HCT116 (cell line): ENCODE measurements at regions not wholly inside any gene's neighbourhood (a gene's known extent, or its start where the extent isn't known, plus 50 kb on each side); places are given as distances from the start of the nearest gene placed in this dataset.

Experiments used
- ATAC-seq: fragments of 200-7000 bp; cut with Tn5 transposase; 2 replicates; pipeline ENCODE4 v1.9.1; 2020; ENCODE audit warnings: mild to moderate bottlenecking, moderate library complexity
- BruUV-seq: library from RNA; stranded (reverse); fragments of 400-500 nt; replicated peaks from 2 replicates; lab custom pipeline; 2021; lab: Mats Ljungman, UMichigan
- CTCF ChIA-PET: fragments of 300-600 bp; sonication (Branson Sonifier 250); formaldehyde crosslinking; loops from one replicate; lab custom pipeline; 2021; ENCODE audit warnings: antibody characterized with exemption; lab: Charles Lee
- POLR2A ChIA-PET: fragments of 300-600, 350-600 bp; sonication (Branson Sonifier 250); formaldehyde crosslinking; loops from one replicate; lab custom pipeline; 2021; ENCODE audit warnings: antibody characterized with exemption; lab: Charles Lee
- RAD21 ChIA-PET, 2 experiments: fragments of 300-600 bp; sonication (Branson Sonifier 250); formaldehyde crosslinking; loops; one replicate each; lab custom pipeline; 2023; ENCODE audit warnings: low total read pairs in 2 of 2; ENCODE audit not compliant: uncharacterized antibody in 2 of 2, unreplicated experiment in 2 of 2, low non-redundant PET in 1 of 2; lab: Charles Lee
- DNase-seq: peaks from one replicate; pipeline ENCODE4 v3.0.0-alpha.2; 2010; ENCODE audit warnings: low read depth, low spot score
- H2AFZ ChIP-seq: fragments of 200-600 bp; shearing (Covaris generic), sonication (generic); 2 replicates; pipeline ENCODE4 v1.6.1; 2017; ENCODE audit warnings: low read depth, mixed run types, mixed read lengths, antibody characterized with exemption, low read length; ENCODE audit not compliant: poor library complexity, severe bottlenecking
- H3K27ac ChIP-seq: 2 replicates; pipeline ENCODE4 v1.5.1; 2012; ENCODE audit warnings: low read depth, low read length
- H3K27me3 ChIP-seq: fragments of 200-600 bp; sonication (generic); 2 replicates; pipeline ENCODE4 v1.6.1; 2016; ENCODE audit warnings: mixed run types, low read length, mixed read lengths; ENCODE audit not compliant: insufficient read depth
- H3K36me3 ChIP-seq, 2 experiments: fragments of 200-500 bp in 1 of 2; fragments of 200-600 bp in 1 of 2; sonication (Bioruptor generic) in 1 of 2; sonication (generic) in 1 of 2; 2 replicates each; pipeline versions ENCODE4 v1.5.1 to v1.6.1; 2014 to 2016; ENCODE audit warnings: low read length in 2 of 2, inconsistent platforms in 1 of 2, mixed read lengths in 1 of 2, mixed run types in 1 of 2; ENCODE audit not compliant: insufficient read depth in 2 of 2, control insufficient read depth in 1 of 2
- H3K4me1 ChIP-seq, 2 experiments: fragments of 200-600 bp in 1 of 2; sonication (generic) in 1 of 2; 2 replicates each; pipeline versions ENCODE4 v1.5.1 to v1.6.1; 2012 to 2017; ENCODE audit warnings: low read length in 2 of 2, inconsistent platforms in 1 of 2, mild to moderate bottlenecking in 1 of 2, mixed read lengths in 1 of 2, mixed run types in 1 of 2, moderate library complexity in 1 of 2; ENCODE audit not compliant: insufficient read depth in 2 of 2, control insufficient read depth in 1 of 2
- H3K4me2 ChIP-seq: fragments of 200-600 bp; sonication (generic); 2 replicates; pipeline ENCODE4 v1.6.1; 2017; ENCODE audit warnings: mixed run types, low read length, mixed read lengths
- H3K4me3 ChIP-seq, 2 experiments: fragments of 200-600 bp in 1 of 2; sonication (generic) in 1 of 2; replicated peaks in 1 of 2; 2 replicates each; pipeline ENCODE4 v1.5.1; 2011 to 2016; ENCODE audit warnings: low read length in 2 of 2, control low read depth in 1 of 2, low read depth in 1 of 2, mild to moderate bottlenecking in 1 of 2, mixed read lengths in 1 of 2, mixed run types in 1 of 2
- H3K79me2 ChIP-seq: fragments of 200-600 bp; sonication (generic); 2 replicates; pipeline ENCODE4 v1.6.1; 2017; ENCODE audit warnings: mild to moderate bottlenecking, mixed run types, low read length, moderate library complexity, mixed read lengths; ENCODE audit not compliant: insufficient read depth
- H3K9ac ChIP-seq: fragments of 200-600 bp; sonication (generic); 2 replicates; pipeline ENCODE4 v1.6.1; 2016; ENCODE audit warnings: low read length, mixed read lengths
- H3K9me2 ChIP-seq: fragments of 200-600 bp; sonication (generic), shearing (Covaris generic); 2 replicates; pipeline ENCODE4 v1.6.1; 2017; ENCODE audit warnings: mixed run types, mild to moderate bottlenecking, moderate library complexity; ENCODE audit not compliant: insufficient read depth
- H3K9me3 ChIP-seq, 2 experiments: fragments of 200-500 bp in 1 of 2; fragments of 200-600 bp in 1 of 2; sonication (Bioruptor generic) in 1 of 2; sonication (generic) in 1 of 2; 2 replicates each; pipeline ENCODE4 v1.6.1; 2014 to 2017; ENCODE audit warnings: low read length in 2 of 2, mixed read lengths in 2 of 2, inconsistent platforms in 1 of 2, low read depth in 1 of 2, mild to moderate bottlenecking in 1 of 2, mixed run types in 1 of 2, moderate library complexity in 1 of 2; ENCODE audit not compliant: control insufficient read depth in 1 of 2, insufficient read depth in 1 of 2
- H4K20me1 ChIP-seq: fragments of 200-600 bp; sonication (generic), shearing (Covaris generic); 2 replicates; pipeline ENCODE4 v1.6.1; 2017; ENCODE audit warnings: mixed run types, mild to moderate bottlenecking, moderate library complexity; ENCODE audit not compliant: insufficient read depth
- CBX3 ChIP-seq: IDR thresholded peaks from 2 replicates; pipeline ENCODE4 v1.6.1; 2012; ENCODE audit warnings: low read depth
- CEBPB ChIP-seq: IDR thresholded peaks from 2 replicates; pipeline ENCODE4 v1.6.1; 2012; ENCODE audit warnings: low read depth
- CTCF ChIP-seq, 3 experiments: fragments of 200-600 bp in 1 of 3; sonication (generic) in 1 of 3; IDR thresholded peaks in 2 of 3; conservative IDR thresholded peaks in 1 of 3; 2 replicates each; pipeline ENCODE4 v1.5.1; 2012 to 2017; ENCODE audit warnings: low read depth in 2 of 3, low read length in 2 of 3, antibody characterized with exemption in 1 of 3, borderline replicate concordance in 1 of 3, control low read depth in 1 of 3, mild to moderate bottlenecking in 1 of 3, mixed read lengths in 1 of 3, mixed run types in 1 of 3, moderate library complexity in 1 of 3; ENCODE audit not compliant: insufficient read depth in 1 of 3
- FOSL1 ChIP-seq: IDR thresholded peaks from 2 replicates; pipeline ENCODE4 v1.6.1; 2012; ENCODE audit warnings: low read depth
- JUND ChIP-seq: IDR thresholded peaks from 2 replicates; pipeline ENCODE4 v1.6.1; 2012
- POLR2A ChIP-seq: IDR thresholded peaks from 2 replicates; pipeline ENCODE4 v1.7.0; 2011; ENCODE audit warnings: borderline replicate concordance; ENCODE audit not compliant: insufficient read depth, insufficient read length; ENCODE audit errors: extremely low read depth
- RAD21 ChIP-seq: IDR thresholded peaks from 2 replicates; pipeline ENCODE4 v1.6.1; 2012; ENCODE audit warnings: low read depth, mild to moderate bottlenecking
- REST ChIP-seq: IDR thresholded peaks from 2 replicates; pipeline ENCODE4 v1.6.1; 2012; ENCODE audit warnings: low read depth
- SP1 ChIP-seq: IDR thresholded peaks from 2 replicates; pipeline ENCODE4 v1.6.1; 2012; ENCODE audit warnings: low read depth
- SRF ChIP-seq: IDR thresholded peaks from 2 replicates; pipeline ENCODE4 v1.6.1; 2012; ENCODE audit warnings: low read depth
- TCF7L2 ChIP-seq: IDR thresholded peaks from 2 replicates; pipeline ENCODE4 v1.7.0; 2011; ENCODE audit warnings: borderline replicate concordance, inconsistent platforms; ENCODE audit not compliant: insufficient read depth, insufficient read length; ENCODE audit errors: extremely low read depth
- YY1 ChIP-seq: IDR thresholded peaks from 2 replicates; pipeline ENCODE4 v1.6.1; 2011; ENCODE audit warnings: low read length, low read depth, moderate library complexity, mild to moderate bottlenecking; ENCODE audit not compliant: insufficient replicate concordance; ENCODE audit errors: extremely low read depth
- ZBTB33 ChIP-seq: IDR thresholded peaks from 2 replicates; pipeline ENCODE4 v1.6.1; 2011; ENCODE audit warnings: mild to moderate bottlenecking, low read length, moderate library complexity; ENCODE audit not compliant: insufficient replicate concordance; ENCODE audit errors: extremely low read depth
- intact Hi-C: fragments of 100-400 bp; cut with micrococcal nuclease; formaldehyde crosslinking; loops from 2 replicates; pipeline ENCODE4 v1.10.0; 2022

- no peaks in the 10 kb centered on the region for H3K9me2 ChIP-seq
- no peak overlapping the region for H2AFZ ChIP-seq
- TF ChIP-seq SP1 = no peak
- TF ChIP-seq YY1 = no peak
- no peak overlapping the region for H3K9ac ChIP-seq
- no peaks in the 10 kb centered on the region for H3K4me1 ChIP-seq
- no peak overlapping the region for H3K27ac ChIP-seq
- CTCF ChIA-PET = no interaction called here
- POLR2A ChIA-PET = no interaction called here
- no peak overlapping the region for H3K4me3 ChIP-seq
- BruUV-seq = no TSS peak
- DNase-seq = no peak
- H3K9me3 ChIP-seq = peaks cover 13 to 20% of the 10 kb centered on the region in 2 experiments; a peak in 2 of 4 replicates
- H3K79me2 ChIP-seq = no peaks in the 10 kb centered on the region
- no peak overlapping the region for H3K4me2 ChIP-seq
- ATAC-seq = no peak
- H4K20me1 ChIP-seq = no peaks in the 10 kb centered on the region
- no peaks in the 10 kb centered on the region for H3K36me3 ChIP-seq
- intact Hi-C loops = no loop called here
- no peaks in the 10 kb centered on the region for H3K27me3 ChIP-seq
- RAD21 ChIA-PET = no interaction called here
Observed at GRCh38 chr1:238129677-238130076, 239.0 kb upstream of the ZP4 start.

- Histone ChIP-seq H3K79me2 (no peaks in the 10 kb centered on the region), H3K27me3 (no peaks in the 10 kb centered on the region), H2AFZ (no peak overlapping the region), H4K20me1 (no peaks in the 10 kb centered on the region), H3K4me3 (no peak overlapping the region)
- ATAC-seq = no peak
- intact Hi-C loops = no loop called here
- no TSS peak for BruUV-seq
- TF ChIP-seq SRF (no peak), POLR2A (no peak), CEBPB (no peak), CTCF (IDR thresholded peaks at IDR 0.05 in 2 of 3, conservative IDR thresholded peaks at IDR 0.05 in 1 of 3; ENCODE audit: borderline replicate concordance in 1 of 3, insufficient read depth in 1 of 3, low read depth in 2 of 3, low read length in 2 of 3) (no peak), JUND (no peak), FOSL1 (no peak), CBX3 (no peak), REST (no peak), ZBTB33 (no peak), RAD21 (no peak), TCF7L2 (no peak), SP1 (no peak), YY1 (no peak)
- TF ChIP-seq, all 23 proteins: peak for 0
- Histone ChIP-seq H3K9me3 (peaks cover 25% of the 10 kb centered on the region in 2 experiments; a peak in 2 of 4 replicates), H3K9me2 (no peaks in the 10 kb centered on the region), H3K36me3 (no peaks in the 10 kb centered on the region), H3K4me1 (no peaks in the 10 kb centered on the region), H3K9ac (no peak overlapping the region), H3K27ac (no peak overlapping the region), H3K4me2 (no peak overlapping the region)
- no peak for DNase-seq
- ChIA-PET RAD21 (no interaction called here), CTCF (no interaction called here), POLR2A (no interaction called here)
Observed at GRCh38 chr1:238123201-238123600, 232.5 kb upstream of the ZP4 start.
